Stimulated activated CD8-positive, alpha-beta memory T cell treated with anti-CD3 and anti-CD28 coated beads, Interleukin-12 subunit alpha, Interleukin-12 subunit beta, amount 100 ng/mL, for 24 hours (primary cell): ENCODE measurements at regions not wholly inside any gene's neighbourhood (a gene's known extent, or its start where the extent isn't known, plus 50 kb on each side); places are given as distances from the start of the nearest gene placed in this dataset.
A peak's percentile ranks its signal among the peaks of the same experiment; 100 is the strongest.

Experiments
- DNase-seq: peaks from one replicate; pipeline ENCODE4 v3.0.0-alpha.2; 2020; ENCODE audit errors: extremely low read depth

- no peak for DNase-seq
Measured at GRCh38 chr5:159385536-159385935, 55.2 kb upstream of the IL12B start.

DNA sequence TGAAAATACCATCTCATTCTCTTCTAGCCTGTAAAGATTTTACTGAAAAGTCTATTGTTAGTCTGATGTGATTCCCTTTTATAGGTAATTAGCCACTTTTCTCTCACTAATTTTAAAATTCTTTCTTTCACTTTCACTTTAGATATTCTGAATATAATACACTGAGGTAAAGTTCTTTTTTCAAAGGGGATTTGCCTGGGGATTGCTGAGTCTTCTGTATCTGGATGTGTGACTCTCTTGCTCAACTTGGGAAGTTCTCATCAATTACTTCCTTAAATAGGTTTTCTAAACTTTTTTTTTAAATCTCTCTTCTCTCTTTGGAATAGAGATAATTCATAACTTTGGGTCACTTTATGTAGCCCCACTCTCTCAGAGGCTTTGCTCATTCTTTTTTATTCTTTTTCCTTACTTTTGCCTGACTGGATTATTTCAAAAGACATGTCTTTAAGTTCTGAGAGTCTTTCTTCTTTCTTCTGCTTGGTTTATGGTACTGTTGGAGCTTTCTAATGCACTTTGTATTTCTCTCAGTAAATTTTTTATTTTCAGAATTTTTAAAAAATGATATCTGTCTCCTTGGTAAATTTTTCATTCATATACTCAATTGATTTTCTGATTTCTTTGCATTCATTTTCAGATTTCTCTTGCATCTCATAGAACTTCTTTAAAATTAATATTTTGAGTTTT, 55.9 kb upstream of the IL12B start:
- DNase-seq = no peak

- DNase-seq = no peak
Measured at GRCh38 chr5:159392871-159393270, 62.6 kb upstream of the IL12B start.

DNA sequence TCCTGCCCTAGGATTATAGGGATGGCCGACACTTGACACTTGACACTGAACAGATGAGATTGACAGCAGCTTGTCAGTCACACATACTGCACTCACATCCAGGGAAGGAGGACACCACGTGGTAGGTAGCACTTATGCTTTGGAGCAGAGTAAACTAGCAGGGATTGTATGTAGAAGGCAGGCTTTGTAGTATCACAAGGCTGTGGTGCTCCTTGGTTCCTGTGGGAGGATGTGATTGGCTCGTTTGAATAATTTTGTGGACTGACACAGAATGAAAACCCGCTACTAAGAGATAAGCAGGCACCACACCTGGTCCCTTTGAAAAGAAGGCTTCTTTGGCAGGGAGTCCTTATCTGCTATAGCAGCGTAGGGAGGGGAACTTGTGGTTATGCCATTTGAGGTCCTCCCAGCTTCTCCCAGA, 63.6 kb upstream of the IL12B start:
- no peak for DNase-seq

DNA sequence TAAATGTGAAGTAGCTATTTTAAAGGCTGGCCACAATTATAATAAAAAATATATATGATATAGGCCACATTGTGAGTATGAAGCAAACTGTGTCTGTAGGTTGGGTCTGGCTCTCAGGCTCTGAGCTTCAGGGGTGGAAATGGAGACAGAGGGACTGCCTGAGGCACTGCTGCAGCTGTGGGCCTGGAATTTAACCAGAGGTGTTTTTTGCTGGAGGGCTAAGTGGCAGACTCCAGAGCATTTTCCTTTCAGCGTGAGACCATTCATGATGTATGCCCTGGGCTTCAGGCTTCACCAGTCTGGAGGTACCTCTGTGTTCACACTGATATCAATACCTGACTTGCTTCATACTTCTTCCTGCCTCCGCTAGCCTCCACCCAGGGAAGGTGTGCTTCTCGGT, 64.9 kb upstream of the IL12B start:
- DNase-seq = no peak

DNA sequence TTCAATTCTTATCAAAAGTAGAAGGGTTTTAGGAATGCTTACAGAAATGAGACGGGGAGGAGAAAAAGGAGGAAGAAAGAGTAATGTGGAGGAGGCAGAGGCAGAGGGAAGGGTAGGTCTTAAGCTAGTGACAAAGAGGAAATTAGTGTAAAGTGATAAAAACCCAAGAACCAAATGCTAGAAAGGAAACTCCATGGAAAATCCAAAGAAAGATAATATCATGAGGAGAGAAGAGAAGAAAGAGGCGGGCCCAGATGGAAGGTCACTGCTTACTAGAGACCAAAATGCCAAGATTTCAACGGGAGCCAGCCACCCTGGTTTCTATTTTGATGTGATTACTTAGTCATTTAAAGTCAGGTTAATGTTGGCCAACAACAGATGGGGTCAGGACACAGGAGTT, 68.6 kb upstream of the IL12B start:
- no peak for DNase-seq

DNA sequence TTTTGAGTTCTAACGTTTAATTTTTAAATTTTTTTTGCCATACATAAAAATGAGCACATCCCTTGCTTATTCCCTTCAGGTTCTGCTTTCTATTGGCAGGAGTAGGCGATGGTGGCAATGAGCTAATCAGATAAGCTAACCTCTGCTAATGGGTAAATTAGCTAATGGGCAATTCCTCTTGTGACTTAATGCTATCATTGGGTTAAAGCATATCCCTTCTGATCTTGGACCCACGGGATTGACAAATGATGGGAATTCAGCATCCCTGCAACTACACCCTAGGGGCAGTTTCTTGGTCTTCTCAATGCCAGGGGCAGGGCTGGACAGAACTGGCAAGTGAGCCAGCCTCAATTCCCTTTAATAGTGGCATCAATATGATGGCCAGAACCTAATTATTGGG, 70.2 kb upstream of the IL12B start:
- no peak for DNase-seq

DNA sequence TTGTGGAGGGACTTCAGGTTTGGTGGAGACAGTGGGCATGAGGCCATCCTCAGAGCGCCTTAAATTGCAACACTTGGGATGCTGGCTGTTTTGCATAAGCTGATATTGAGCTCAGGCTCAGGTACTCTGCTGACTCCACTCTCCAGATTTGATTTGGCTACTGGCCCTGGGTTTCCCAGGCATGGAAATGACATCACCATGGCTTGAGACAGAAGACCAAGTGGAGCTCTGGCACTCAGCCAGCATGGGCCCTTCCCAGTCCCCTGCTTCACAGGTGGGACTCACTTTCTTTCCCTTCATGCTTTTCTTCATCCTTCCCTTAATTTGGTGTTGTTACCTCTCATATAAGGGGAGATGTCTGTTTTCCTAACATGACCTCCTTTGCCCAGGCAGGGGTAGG, 72.0 kb upstream of the IL12B start:
- DNase-seq = no peak

DNA sequence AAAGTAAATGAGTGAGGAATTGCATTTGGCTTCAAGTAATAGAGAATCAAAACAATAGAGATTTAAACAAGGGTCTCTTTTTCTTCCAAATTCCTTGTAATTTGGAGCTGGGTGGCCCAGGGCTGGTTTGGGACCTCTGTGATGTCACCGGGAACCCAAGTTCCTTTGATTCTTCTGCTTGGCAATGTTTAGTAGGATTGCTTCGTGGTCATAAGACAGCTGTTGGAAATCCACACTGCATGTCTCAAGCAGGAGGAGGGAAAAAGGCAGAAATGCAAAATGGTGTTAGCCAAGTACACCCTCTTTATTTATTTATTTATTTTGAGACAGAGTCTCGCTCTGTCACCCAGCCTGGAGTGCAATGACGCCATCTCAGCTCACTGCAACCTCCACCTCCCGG, 72.6 kb upstream of the IL12B start:
- no peak for DNase-seq

GRCh38 chr5:159403906-159404681, 73.8 kb upstream of the IL12B start:
- no peak for DNase-seq

DNA sequence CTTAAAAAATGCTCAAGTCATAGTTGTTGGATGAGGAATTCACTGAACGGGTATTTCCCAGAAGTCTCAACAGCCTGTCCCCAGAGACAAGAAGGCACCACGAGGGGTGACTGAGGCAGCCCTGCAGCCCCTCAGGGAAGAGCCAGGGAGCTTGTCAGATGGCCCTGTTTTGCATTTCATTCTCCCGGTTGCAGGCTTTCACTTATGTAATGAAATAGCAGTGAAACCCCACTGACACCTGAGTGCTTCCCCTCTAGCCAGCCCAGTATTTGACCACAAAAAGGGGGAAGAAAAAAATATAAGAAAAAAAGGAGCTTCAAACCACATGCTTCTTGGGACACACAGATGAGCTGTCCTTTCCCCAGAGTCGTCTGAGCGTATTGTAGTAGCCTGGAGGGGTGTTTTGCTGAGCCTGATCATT, 75.3 kb upstream of the IL12B start:
- DNase-seq = no peak

- DNase-seq = no peak
Measured at GRCh38 chr5:159406571-159406970, 76.3 kb upstream of the IL12B start.

GRCh38 chr5:159409801-159410200, 79.5 kb upstream of the IL12B start:
- no peak for DNase-seq

- DNase-seq = no peak
Measured at GRCh38 chr5:159410480-159410879, 80.2 kb upstream of the IL12B start.

GRCh38 chr5:159411115-159411514, 80.8 kb upstream of the IL12B start:
- DNase-seq = no peak

GRCh38 chr5:159412284-159413046, 82.2 kb upstream of the IL12B start:
- peak; percentile 36 for DNase-seq

GRCh38 chr5:159414021-159414420, 83.7 kb upstream of the IL12B start:
- no peak for DNase-seq

DNA sequence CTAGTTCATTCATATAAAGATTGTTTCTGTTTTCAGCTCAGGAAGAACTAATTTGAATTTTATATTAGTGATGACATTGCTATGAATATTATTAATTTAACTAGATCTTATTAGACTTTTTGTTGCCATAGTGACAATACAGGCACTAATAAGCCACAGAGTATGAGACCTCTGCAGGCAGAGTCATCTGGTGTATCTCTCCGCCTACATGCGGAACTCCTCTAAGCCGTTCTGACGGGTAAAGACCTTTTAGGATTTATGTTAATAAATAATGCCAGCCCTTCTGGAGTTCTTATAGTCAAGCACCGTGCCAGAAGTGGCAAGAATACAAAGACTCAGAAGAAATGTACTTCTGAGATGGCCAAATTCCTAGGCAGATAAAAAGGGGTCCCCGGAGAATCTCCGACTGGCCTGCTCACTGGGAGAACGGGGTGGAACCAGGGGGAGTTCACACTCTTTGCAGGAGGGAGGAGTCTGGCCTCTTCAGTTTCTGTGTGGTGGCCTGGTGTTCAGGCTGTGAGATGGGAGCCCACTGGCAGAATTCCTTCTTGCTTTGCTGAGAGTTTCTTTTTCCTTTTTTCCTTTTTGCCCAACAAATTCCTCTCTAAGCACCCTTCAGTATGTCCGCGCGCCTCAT, 85.1 kb upstream of the IL12B start:
- DNase-seq = no peak

GRCh38 chr5:159416438-159416837, 86.2 kb upstream of the IL12B start:
- DNase-seq = no peak

- no peak for DNase-seq
Measured at GRCh38 chr5:159417170-159417569, 86.9 kb upstream of the IL12B start.

- no peak for DNase-seq
Measured at GRCh38 chr5:159419576-159419975, 89.3 kb upstream of the IL12B start.

DNA sequence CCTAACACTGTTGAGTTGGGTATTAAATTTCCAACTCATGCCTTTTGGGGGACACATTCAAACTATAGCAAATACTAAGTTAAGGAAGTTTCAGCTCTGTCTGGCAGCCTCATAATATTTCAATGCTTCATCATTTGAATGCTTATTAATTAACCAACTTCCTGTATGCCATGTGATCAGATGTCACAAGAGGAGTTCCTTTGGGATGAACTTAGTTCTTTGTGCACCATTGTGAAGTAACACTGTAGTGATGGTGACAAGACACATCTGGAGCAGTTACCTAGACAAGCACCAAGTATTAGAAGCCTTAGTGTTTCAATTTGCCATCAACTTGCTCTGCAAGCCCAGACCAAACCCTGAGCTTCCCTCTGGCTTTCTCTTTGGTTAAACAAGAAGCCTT, 90.7 kb upstream of the IL12B start:
- DNase-seq = no peak
